Spleen (tissue), 11 donors: ENCODE measurements at regions not wholly inside any gene's neighbourhood (a gene's known extent, or its start where the extent isn't known, plus 50 kb on each side); places are given as distances from the start of the nearest gene placed in this dataset.
A peak's percentile ranks its signal among the peaks of the same experiment; 100 is the strongest.
"Not testable (repeated sequence)": the region's sequence is repeated elsewhere in the genome, so short reads cannot be mapped to it uniquely, and the experiment has no call there.

Experiments
- DNase-seq: peaks from one replicate; pipeline ENCODE4 v3.0.0-alpha.2; 2020
- H3K27ac ChIP-seq, 8 donors: fragments of 200-600 bp; sonication (generic) in 7 of 8; 1 replicate in 4 of 8; 2 replicates in 4 of 8; pipeline versions ENCODE4 v1.5.0 to v1.8.0; 2016 to 2021; ENCODE audit warnings: inconsistent platforms in 4 of 8, mild to moderate bottlenecking in 4 of 8, moderate library complexity in 1 of 8
- H3K27me3 ChIP-seq, 7 donors: fragments of 200-600 bp; sonication (generic) in 6 of 7; replicated peaks in 1 of 7; 1 replicate in 4 of 7; 2 replicates in 3 of 7; pipeline versions ENCODE4 v1.5.0 to v1.8.0; 2016 to 2021; ENCODE audit warnings: inconsistent platforms in 3 of 7, mild to moderate bottlenecking in 1 of 7
- H3K36me3 ChIP-seq, 6 donors: fragments of 200-600 bp; sonication (generic) in 5 of 6; 1 replicate in 4 of 6; 2 replicates in 2 of 6; pipeline versions ENCODE4 v1.5.0 to v1.8.0; 2016 to 2021; ENCODE audit warnings: inconsistent platforms in 2 of 6
- H3K4me1 ChIP-seq, 6 donors: fragments of 200-600 bp; sonication (generic) in 5 of 6; 1 replicate in 3 of 6; 2 replicates in 3 of 6; pipeline versions ENCODE4 v1.5.0 to v1.8.0; 2016 to 2021; ENCODE audit warnings: inconsistent platforms in 3 of 6
- H3K4me3 ChIP-seq, 8 donors: fragments of 200-600 bp; sonication (generic) in 7 of 8; 1 replicate in 4 of 8; 2 replicates in 4 of 8; pipeline versions ENCODE4 v1.5.0 to v1.8.0; 2016 to 2021; ENCODE audit warnings: inconsistent platforms in 4 of 8, mild to moderate bottlenecking in 4 of 8, moderate library complexity in 2 of 8
- H3K9me3 ChIP-seq, 8 donors: fragments of 200-600 bp; sonication (generic) in 7 of 8; 1 replicate in 4 of 8; 2 replicates in 4 of 8; pipeline versions ENCODE4 v1.5.0 to v1.8.0; 2016 to 2021; ENCODE audit warnings: inconsistent platforms in 4 of 8
- CTCF ChIP-seq, 11 experiments: fragments of 200-600 bp in 7 of 11; fragments of 450-650 bp in 4 of 11; sonication (generic) in 4 of 11; IDR thresholded peaks in 8 of 11; conservative IDR thresholded peaks in 3 of 11; 1 replicate in 7 of 11; 2 replicates in 4 of 11; pipeline versions ENCODE4 v1.4.0 to v1.8.0; 2016 to 2021; ENCODE audit warnings: antibody characterized with exemption in 11 of 11, inconsistent platforms in 4 of 11, mild to moderate bottlenecking in 1 of 11
- POLR2A ChIP-seq, 3 donors: fragments of 450-650 bp; IDR thresholded peaks; one replicate each; pipeline ENCODE4 v1.5.1; 2017; ENCODE audit warnings: antibody characterized with exemption in 3 of 3, mild to moderate bottlenecking in 1 of 3
- POLR2AphosphoS5 ChIP-seq, 3 donors: sonication (generic); formaldehyde crosslinking; IDR thresholded peaks; one replicate each; pipeline ENCODE4 v1.5.1; 2017; ENCODE audit warnings: antibody characterized with exemption in 3 of 3
- WGBS, 5 donors: extraction: QIAGEN DNeasy Blood & Tissue Kit in 3 of 5; methylation state at CpG; one replicate each; pipeline versions ENCODE4 v1.1.5 to v1.1.7; 2013 to 2018; 5-methylcytosine and 5-hydroxymethylcytosine counted together
- intact Hi-C: fragments of 100-400 bp; cut with DNase I; formaldehyde crosslinking; loops from one replicate; pipeline ENCODE4 v1.15.0; 2023; ENCODE audit warnings: low total_unique reads
- donor health status: healthy with polysubstance abuse.
- donor health status: DM: no; HTN: no; CAD: no; lungs with moderate emphysema.
- donor health status: DM: no; HTN: no; CAD: no.
- donor health status: Bipolar disorder and iron deficiency.
- donor health status: healthy.
- donor health status: DM: no; HTN: no; CAD: no.
- donor health status: DM: yes; HTN: yes; CAD: no.

GRCh38 chr12:89228491-89228890 is 123.8 kb downstream of the DUSP6 start:
- TF ChIP-seq CTCF (IDR thresholded peaks at IDR 0.05 in 8 of 11, conservative IDR thresholded peaks at IDR 0.05 in 3 of 11): no peak
- no peak for TF ChIP-seq POLR2A (IDR thresholded peaks at IDR 0.05)
- TF ChIP-seq POLR2AphosphoS5 (IDR thresholded peaks at IDR 0.05): no peak
- H3K9me3 ChIP-seq: no peaks in the 10 kb centered on the region
- peaks cover 0 to 39% (median 18%) of the 10 kb centered on the region in 6 donors for H3K4me1 ChIP-seq
- H3K36me3 ChIP-seq: no peaks in the 10 kb centered on the region
- H3K27ac ChIP-seq: no peak overlapping the region
- DNase-seq: no peak
- intact Hi-C loops: loop anchor here (5.0 to 10.0 kb wide), 2 partner anchors 64 to 119 kb away; no protein-coding TSS in a partner anchor
- WGBS, 5 donors: 56 to 85% (median 77%) methylated on average over 3 of the region's 3 CpGs
- H3K4me3 ChIP-seq: no peak overlapping the region
- no peaks in the 10 kb centered on the region for H3K27me3 ChIP-seq

GRCh38 chr12:89227774-89228173 is 124.5 kb downstream of the DUSP6 start:
- no peak for DNase-seq
- no peaks in the 10 kb centered on the region for H3K27me3 ChIP-seq
- TF ChIP-seq POLR2AphosphoS5 (IDR thresholded peaks at IDR 0.05): no peak
- TF ChIP-seq CTCF (IDR thresholded peaks at IDR 0.05 in 8 of 11, conservative IDR thresholded peaks at IDR 0.05 in 3 of 11): no peak
- no peak for TF ChIP-seq POLR2A (IDR thresholded peaks at IDR 0.05)
- no peak overlapping the region for H3K4me3 ChIP-seq
- peaks cover 0 to 39% (median 18%) of the 10 kb centered on the region in 6 donors for H3K4me1 ChIP-seq
- H3K27ac ChIP-seq: no peak overlapping the region
- intact Hi-C loops: loop anchor here (5.0 to 10.0 kb wide), 2 partner anchors 63 to 120 kb away; no protein-coding TSS in a partner anchor
- WGBS, 5 donors: 74 to 94% (median 85%) methylated on average over 2 of the region's 2 CpGs
- H3K9me3 ChIP-seq: no peaks in the 10 kb centered on the region
- H3K36me3 ChIP-seq: no peaks in the 10 kb centered on the region

GRCh38 chr12:89225808-89226411 is 126.4 kb downstream of the DUSP6 start:
- peaks cover 0 to 4% (median 0%) of the 10 kb centered on the region in 8 donors for H3K9me3 ChIP-seq
- WGBS, 5 donors: 57 to 77% (median 75%) methylated on average over 3 of the region's 3 CpGs
- peaks cover 0 to 35% (median 15%) of the 10 kb centered on the region in 6 donors for H3K4me1 ChIP-seq
- H3K27me3 ChIP-seq: no peaks in the 10 kb centered on the region
- no peak for DNase-seq
- peak overlapping the region in 7 of 8 donors; percentile 11 to 63 (median 44) for H3K27ac ChIP-seq
- H3K4me3 ChIP-seq: no peak overlapping the region
- intact Hi-C loops: loop anchor here (5.0 to 10.0 kb wide), 2 partner anchors 61 to 121 kb away; no protein-coding TSS in a partner anchor
- TF ChIP-seq POLR2AphosphoS5 (IDR thresholded peaks at IDR 0.05) (no peak), CTCF (IDR thresholded peaks at IDR 0.05 in 8 of 11, conservative IDR thresholded peaks at IDR 0.05 in 3 of 11) (no peak), POLR2A (IDR thresholded peaks at IDR 0.05) (no peak)
- H3K36me3 ChIP-seq: no peaks in the 10 kb centered on the region

GRCh38 chr12:89225401-89225800 is 126.9 kb downstream of the DUSP6 start:
- WGBS, 5 donors: 43 to 73% (median 52%) methylated on average over 5 of the region's 5 CpGs
- Histone ChIP-seq H3K36me3 (no peaks in the 10 kb centered on the region), H3K4me3 (no peak overlapping the region), H3K27ac (peak overlapping the region in 7 of 8 donors; percentile 11 to 63 (median 44)), H3K4me1 (peaks cover 0 to 30% (median 15%) of the 10 kb centered on the region in 6 donors), H3K9me3 (peaks cover 0 to 4% (median 0%) of the 10 kb centered on the region in 8 donors), H3K27me3 (no peaks in the 10 kb centered on the region)
- DNase-seq: peak; percentile 71
- TF ChIP-seq POLR2AphosphoS5 (IDR thresholded peaks at IDR 0.05): peak in 1 of 3 donors; percentile 54
- no peak for TF ChIP-seq CTCF (IDR thresholded peaks at IDR 0.05 in 8 of 11, conservative IDR thresholded peaks at IDR 0.05 in 3 of 11)
- intact Hi-C loops: loop anchor here (5.0 to 10.0 kb wide), 2 partner anchors 61 to 122 kb away; no protein-coding TSS in a partner anchor

GRCh38 chr12:89222580-89222979 is 129.7 kb downstream of the DUSP6 start:
- not testable (repeated sequence) for H3K9me3 ChIP-seq, H3K4me3 ChIP-seq, H3K27ac ChIP-seq, DNase-seq, H3K27me3 ChIP-seq, H3K36me3 ChIP-seq
- H3K4me1 ChIP-seq: peaks cover 0 to 19% (median 14%) of the 10 kb centered on the region in 6 donors
- 40 to 55% (median 45%) methylated on average over 2 to 3 of the region's 3 CpGs for WGBS, 5 donors
- intact Hi-C loops: loop anchor here (10.0 kb wide), 1 partner anchor 58 kb away; no protein-coding TSS in a partner anchor
